GM12875 (cell line): ENCODE measurements at regions not wholly inside any gene's neighbourhood (a gene's known extent, or its start where the extent isn't known, plus 50 kb on each side); places are given as distances from the start of the nearest gene placed in this dataset.

Experiments
- H3K4me3 ChIP-seq: one replicate; pipeline ENCODE4 v1.5.1; 2011; ENCODE audit warnings: low read depth, low read length, control low read depth
- CTCF ChIP-seq: IDR thresholded peaks from 2 replicates; pipeline ENCODE4 v1.5.1; 2011; ENCODE audit warnings: low read depth, mild to moderate bottlenecking, control low read depth, inconsistent platforms, low read length, moderate library complexity, borderline replicate concordance; ENCODE audit not compliant: insufficient read depth

- no peak for TF ChIP-seq CTCF
- no peak overlapping the region for H3K4me3 ChIP-seq
These were observed 676.3 kb upstream of the ARGLU1 start for GRCh38 chr13:107244241-107244640.

- no peak for TF ChIP-seq CTCF
- no peak overlapping the region for H3K4me3 ChIP-seq
These were observed 674.2 kb upstream of the ARGLU1 start for GRCh38 chr13:107242138-107242537.

GRCh38 chr13:107241381-107241780, 673.4 kb upstream of the ARGLU1 start:
- H3K4me3 ChIP-seq, result no peak overlapping the region
- no peak for TF ChIP-seq CTCF

GRCh38 chr13:107239213-107239612, 671.3 kb upstream of the ARGLU1 start:
- TF ChIP-seq CTCF, result no peak
- H3K4me3 ChIP-seq, result no peak overlapping the region

- H3K4me3 ChIP-seq, result no peak overlapping the region
- no peak for TF ChIP-seq CTCF
These were observed 670.5 kb upstream of the ARGLU1 start for GRCh38 chr13:107238262-107238981.

- no peak for TF ChIP-seq CTCF
- no peak overlapping the region for H3K4me3 ChIP-seq
These were observed 666.6 kb upstream of the ARGLU1 start for GRCh38 chr13:107234319-107235073.

- TF ChIP-seq CTCF, result no peak
- no peak overlapping the region for H3K4me3 ChIP-seq
These were observed 665.6 kb upstream of the ARGLU1 start for GRCh38 chr13:107233541-107233940.
